ENCODE measurements at regions not wholly inside any gene's neighbourhood (a gene's known extent, or its start where the extent isn't known, plus 50 kb on each side); places are given as distances from the start of the nearest gene placed in this dataset.

GRCh38 chr13:37493775-37494174, 104.8 kb downstream of the POSTN start:
- TF ChIP-seq CTCF (IDR thresholded peaks at IDR 0.05 in 2 of 3, conservative IDR thresholded peaks at IDR 0.05 in 1 of 3; ENCODE audit: borderline replicate concordance in 1 of 3, insufficient read depth in 1 of 3, low read depth in 2 of 3, low read length in 2 of 3), result no peak
- TF ChIP-seq FOSL1 (IDR thresholded peaks at IDR 0.05; ENCODE audit: low read depth), result no peak
- no peak for TF ChIP-seq SIN3A (IDR thresholded peaks at IDR 0.05; ENCODE audit: low read depth)
- no peak for TF ChIP-seq ELF1 (IDR thresholded peaks at IDR 0.05; ENCODE audit: borderline replicate concordance, low read depth)
- no peak for TF ChIP-seq RAD21 (IDR thresholded peaks at IDR 0.05; ENCODE audit: low read depth)
- no peak for TF ChIP-seq ZFX (IDR thresholded peaks at IDR 0.05)
- TF ChIP-seq EGR1 (IDR thresholded peaks at IDR 0.05; ENCODE audit: low read depth), result no peak
- no peak for TF ChIP-seq MAX (IDR thresholded peaks at IDR 0.05)
- no peak for TF ChIP-seq ZNF274 (IDR thresholded peaks at IDR 0.05; ENCODE audit: low read depth, low read length)
- TF ChIP-seq EZH2 (IDR thresholded peaks at IDR 0.05), result no peak
- TF ChIP-seq POLR2A (IDR thresholded peaks at IDR 0.05; ENCODE audit: borderline replicate concordance, extremely low read depth, insufficient read depth, insufficient read length), result no peak
- TF ChIP-seq, protein P1, sequence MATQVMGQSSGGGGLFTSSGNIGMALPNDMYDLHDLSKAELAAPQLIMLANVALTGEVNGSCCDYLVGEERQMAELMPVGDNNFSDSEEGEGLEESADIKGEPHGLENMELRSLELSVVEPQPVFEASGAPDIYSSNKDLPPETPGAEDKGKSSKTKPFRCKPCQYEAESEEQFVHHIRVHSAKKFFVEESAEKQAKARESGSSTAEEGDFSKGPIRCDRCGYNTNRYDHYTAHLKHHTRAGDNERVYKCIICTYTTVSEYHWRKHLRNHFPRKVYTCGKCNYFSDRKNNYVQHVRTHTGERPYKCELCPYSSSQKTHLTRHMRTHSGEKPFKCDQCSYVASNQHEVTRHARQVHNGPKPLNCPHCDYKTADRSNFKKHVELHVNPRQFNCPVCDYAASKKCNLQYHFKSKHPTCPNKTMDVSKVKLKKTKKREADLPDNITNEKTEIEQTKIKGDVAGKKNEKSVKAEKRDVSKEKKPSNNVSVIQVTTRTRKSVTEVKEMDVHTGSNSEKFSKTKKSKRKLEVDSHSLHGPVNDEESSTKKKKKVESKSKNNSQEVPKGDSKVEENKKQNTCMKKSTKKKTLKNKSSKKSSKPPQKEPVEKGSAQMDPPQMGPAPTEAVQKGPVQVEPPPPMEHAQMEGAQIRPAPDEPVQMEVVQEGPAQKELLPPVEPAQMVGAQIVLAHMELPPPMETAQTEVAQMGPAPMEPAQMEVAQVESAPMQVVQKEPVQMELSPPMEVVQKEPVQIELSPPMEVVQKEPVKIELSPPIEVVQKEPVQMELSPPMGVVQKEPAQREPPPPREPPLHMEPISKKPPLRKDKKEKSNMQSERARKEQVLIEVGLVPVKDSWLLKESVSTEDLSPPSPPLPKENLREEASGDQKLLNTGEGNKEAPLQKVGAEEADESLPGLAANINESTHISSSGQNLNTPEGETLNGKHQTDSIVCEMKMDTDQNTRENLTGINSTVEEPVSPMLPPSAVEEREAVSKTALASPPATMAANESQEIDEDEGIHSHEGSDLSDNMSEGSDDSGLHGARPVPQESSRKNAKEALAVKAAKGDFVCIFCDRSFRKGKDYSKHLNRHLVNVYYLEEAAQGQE (IDR thresholded peaks at IDR 0.05; ENCODE audit: low read depth), result no peak
- no peak for TF ChIP-seq EZH2phosphoT487 (IDR thresholded peaks at IDR 0.05; ENCODE audit: borderline replicate concordance)
- no peak for TF ChIP-seq YY1 (IDR thresholded peaks at IDR 0.05; ENCODE audit: extremely low read depth, insufficient replicate concordance, low read depth, low read length)

Measured in HCT116 (cell line).